DOHH2 (cell line): ENCODE measurements at regions not wholly inside any gene's neighbourhood (a gene's known extent, or its start where the extent isn't known, plus 50 kb on each side); places are given as distances from the start of the nearest gene placed in this dataset.

Experiments used
- H3F3A ChIP-seq: fragments of 200-600 bp; sonication (generic), shearing (Covaris generic); 2 replicates; pipeline ENCODE4 v1.6.0; 2016; ENCODE audit warnings: antibody characterized with exemption, mild to moderate bottlenecking; ENCODE audit not compliant: control insufficient read depth, insufficient read depth
- H3K27ac ChIP-seq: fragments of 200-600 bp; sonication (generic); 2 replicates; pipeline ENCODE4 v1.5.1; 2014; ENCODE audit warnings: low read depth, mild to moderate bottlenecking, low read length, moderate library complexity
- H3K27me3 ChIP-seq: fragments of 200-600 bp; sonication (generic); 2 replicates; pipeline ENCODE4 v1.6.1; 2014; ENCODE audit warnings: mild to moderate bottlenecking, low read length, mixed read lengths; ENCODE audit not compliant: control insufficient read depth
- H3K36me3 ChIP-seq: fragments of 200-600 bp; sonication (generic); 2 replicates; pipeline ENCODE4 v1.6.1; 2014; ENCODE audit warnings: mild to moderate bottlenecking, low read length, moderate library complexity, mixed read lengths; ENCODE audit not compliant: control insufficient read depth
- H3K4me1 ChIP-seq: fragments of 200-600 bp; sonication (generic); 2 replicates; pipeline ENCODE4 v1.6.1; 2014; ENCODE audit warnings: mild to moderate bottlenecking, low read length, mixed read lengths; ENCODE audit not compliant: control insufficient read depth
- H3K4me2 ChIP-seq: fragments of 200-600 bp; sonication (generic); 2 replicates; pipeline ENCODE4 v1.6.0; 2014; ENCODE audit warnings: mild to moderate bottlenecking, low read length, moderate library complexity
- H3K4me3 ChIP-seq: fragments of 200-600 bp; sonication (generic); 2 replicates; pipeline ENCODE4 v1.5.1; 2014; ENCODE audit warnings: mild to moderate bottlenecking, low read length, mixed read lengths
- H3K79me2 ChIP-seq: fragments of 200-600 bp; sonication (generic); 2 replicates; pipeline ENCODE4 v1.6.1; 2014; ENCODE audit warnings: mild to moderate bottlenecking, low read length, mixed read lengths; ENCODE audit not compliant: control insufficient read depth
- H3K9me2 ChIP-seq: fragments of 200-600 bp; sonication (generic); replicated peaks from 2 replicates; pipeline ENCODE4 v1.6.1; 2014; ENCODE audit warnings: mild to moderate bottlenecking, low read length, mixed read lengths; ENCODE audit not compliant: control insufficient read depth
- H3K9me3 ChIP-seq: fragments of 200-600 bp; sonication (generic); 2 replicates; pipeline ENCODE4 v1.6.1; 2014; ENCODE audit warnings: antibody characterized with exemption, low read length, mixed read lengths; ENCODE audit not compliant: control insufficient read depth, insufficient read depth
- H4K20me1 ChIP-seq: fragments of 200-600 bp; sonication (generic); 2 replicates; pipeline ENCODE4 v1.6.0; 2014; ENCODE audit warnings: low read depth, mild to moderate bottlenecking, antibody characterized with exemption, low read length, moderate library complexity; ENCODE audit not compliant: control insufficient read depth, insufficient read depth
- EZH2phosphoT487 ChIP-seq: fragments of 200-600 bp; sonication (generic); IDR thresholded peaks from 2 replicates; pipeline ENCODE4 v1.6.1; 2017; ENCODE audit warnings: borderline replicate concordance, mild to moderate bottlenecking, antibody characterized with exemption, low read length, moderate library complexity, mixed read lengths
- TF ChIP-seq, protein P1 (sequence below): fragments of 200-600 bp; sonication (generic); IDR thresholded peaks from one replicate; pipeline ENCODE4 v1.5.1; 2014; ENCODE audit warnings: antibody characterized with exemption, mild to moderate bottlenecking, low read depth, low read length; ENCODE audit not compliant: poor library complexity, severe bottlenecking

DNA sequence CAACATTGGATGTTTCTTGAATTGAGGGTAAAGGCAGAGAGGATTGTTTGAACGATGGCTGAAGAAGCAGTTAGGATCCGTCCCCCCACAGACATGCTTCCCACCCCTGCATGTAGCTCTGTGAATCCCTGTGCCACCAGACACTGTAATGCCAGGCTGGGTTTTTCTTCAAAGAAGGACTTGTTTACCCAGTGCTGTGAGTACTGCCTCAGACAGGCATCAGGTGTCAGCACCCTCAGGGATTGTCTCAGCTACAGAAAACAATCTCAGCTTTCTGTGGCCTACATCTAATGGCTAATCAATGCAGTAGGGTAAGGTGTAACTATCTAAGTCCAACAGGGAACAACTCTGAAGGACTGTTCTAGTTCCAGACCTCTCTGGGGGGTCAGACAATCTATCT lies 853.0 kb upstream of the EPHA7 start:
- H3F3A ChIP-seq = no peaks in the 10 kb centered on the region
- H3K9me3 ChIP-seq = no peaks in the 10 kb centered on the region
- H3K4me1 ChIP-seq = no peaks in the 10 kb centered on the region
- no peaks in the 10 kb centered on the region for H3K27me3 ChIP-seq
- H3K4me2 ChIP-seq = no peak overlapping the region
- no peaks in the 10 kb centered on the region for H4K20me1 ChIP-seq
- H3K4me3 ChIP-seq = no peak overlapping the region
- no peaks in the 10 kb centered on the region for H3K79me2 ChIP-seq
- TF ChIP-seq EZH2phosphoT487 = no peak
- TF ChIP-seq, protein P1, sequence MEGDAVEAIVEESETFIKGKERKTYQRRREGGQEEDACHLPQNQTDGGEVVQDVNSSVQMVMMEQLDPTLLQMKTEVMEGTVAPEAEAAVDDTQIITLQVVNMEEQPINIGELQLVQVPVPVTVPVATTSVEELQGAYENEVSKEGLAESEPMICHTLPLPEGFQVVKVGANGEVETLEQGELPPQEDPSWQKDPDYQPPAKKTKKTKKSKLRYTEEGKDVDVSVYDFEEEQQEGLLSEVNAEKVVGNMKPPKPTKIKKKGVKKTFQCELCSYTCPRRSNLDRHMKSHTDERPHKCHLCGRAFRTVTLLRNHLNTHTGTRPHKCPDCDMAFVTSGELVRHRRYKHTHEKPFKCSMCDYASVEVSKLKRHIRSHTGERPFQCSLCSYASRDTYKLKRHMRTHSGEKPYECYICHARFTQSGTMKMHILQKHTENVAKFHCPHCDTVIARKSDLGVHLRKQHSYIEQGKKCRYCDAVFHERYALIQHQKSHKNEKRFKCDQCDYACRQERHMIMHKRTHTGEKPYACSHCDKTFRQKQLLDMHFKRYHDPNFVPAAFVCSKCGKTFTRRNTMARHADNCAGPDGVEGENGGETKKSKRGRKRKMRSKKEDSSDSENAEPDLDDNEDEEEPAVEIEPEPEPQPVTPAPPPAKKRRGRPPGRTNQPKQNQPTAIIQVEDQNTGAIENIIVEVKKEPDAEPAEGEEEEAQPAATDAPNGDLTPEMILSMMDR = no peak
- no peak overlapping the region for H3K27ac ChIP-seq
- H3K36me3 ChIP-seq = no peaks in the 10 kb centered on the region
- H3K9me2 ChIP-seq = no peaks in the 10 kb centered on the region

DNA sequence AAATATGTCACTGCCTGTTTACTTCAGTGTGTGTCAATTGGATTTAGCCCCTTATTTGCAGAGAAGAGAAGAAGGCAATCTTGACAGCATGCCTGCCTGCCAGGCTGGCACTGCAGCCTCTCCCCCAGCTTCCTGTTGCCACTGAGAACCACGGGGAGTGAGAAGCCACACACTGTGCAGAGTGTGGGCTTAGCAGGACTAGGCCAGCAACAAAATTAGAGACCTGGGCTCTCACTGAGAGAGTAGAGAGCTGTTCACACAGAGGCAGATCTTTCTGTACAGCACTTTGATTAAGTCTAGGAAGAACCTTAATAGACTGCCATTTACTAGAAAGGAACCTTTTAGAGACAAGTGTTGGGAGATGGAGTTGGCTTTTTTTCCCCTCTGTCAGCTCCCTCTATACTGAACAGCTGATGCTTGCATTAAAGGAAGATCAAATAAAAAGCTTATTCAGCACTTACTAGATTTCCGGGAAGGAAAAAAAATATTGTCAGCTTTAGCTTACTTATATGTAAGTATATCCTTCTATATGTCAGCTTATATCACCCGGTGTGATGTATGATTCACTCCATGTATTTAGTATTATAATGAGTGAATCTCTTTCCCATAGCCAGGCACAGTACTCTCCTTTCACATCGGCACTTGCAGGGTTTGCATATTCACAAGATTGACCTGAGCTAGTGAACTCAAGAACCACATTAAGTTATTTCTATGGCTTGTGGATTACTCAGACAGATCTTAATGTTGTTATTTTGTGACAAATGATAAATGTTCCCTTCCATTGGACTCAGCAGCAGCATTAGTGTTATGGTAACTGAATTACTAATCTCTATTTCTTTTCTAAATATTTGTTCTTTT lies 851.0 kb upstream of the EPHA7 start:
- Histone ChIP-seq H3K4me1 (no peaks in the 10 kb centered on the region), H3K9me2 (no peaks in the 10 kb centered on the region), H3K4me3 (no peak overlapping the region), H3K4me2 (no peak overlapping the region), H3K27ac (no peak overlapping the region), H4K20me1 (no peaks in the 10 kb centered on the region), H3K79me2 (no peaks in the 10 kb centered on the region), H3K36me3 (no peaks in the 10 kb centered on the region), H3K9me3 (no peaks in the 10 kb centered on the region), H3K27me3 (no peaks in the 10 kb centered on the region), H3F3A (no peaks in the 10 kb centered on the region)
- TF ChIP-seq EZH2phosphoT487 = no peak
- TF ChIP-seq, protein P1 = no peak

DNA sequence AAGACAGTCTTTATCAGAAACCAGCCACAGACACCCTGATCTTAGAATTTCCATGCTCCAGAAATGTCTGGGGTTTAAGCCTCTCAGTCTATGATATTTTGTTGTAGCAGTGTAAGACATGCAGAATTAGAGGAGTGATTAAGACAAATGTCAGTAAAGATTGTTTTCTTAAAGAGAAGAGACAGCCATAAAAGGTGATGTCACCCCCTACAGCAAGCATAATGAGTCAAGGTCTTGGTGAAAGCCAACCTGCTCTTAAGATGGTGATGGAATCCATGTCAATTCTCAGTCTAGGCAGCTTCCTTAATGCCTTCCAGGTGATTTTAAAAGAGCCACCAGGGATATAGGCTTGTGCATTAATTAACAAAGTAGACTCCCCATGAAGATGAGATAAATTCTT lies 849.9 kb upstream of the EPHA7 start:
- no peaks in the 10 kb centered on the region for H3K4me1 ChIP-seq
- no peak overlapping the region for H3K27ac ChIP-seq
- no peaks in the 10 kb centered on the region for H3K79me2 ChIP-seq
- H3K27me3 ChIP-seq = no peaks in the 10 kb centered on the region
- no peak overlapping the region for H3K4me2 ChIP-seq
- no peaks in the 10 kb centered on the region; the same call in 1 of the 2 replicates for H3K9me3 ChIP-seq
- H3K4me3 ChIP-seq = no peak overlapping the region
- H3K9me2 ChIP-seq = no peaks in the 10 kb centered on the region
- no peaks in the 10 kb centered on the region for H3F3A ChIP-seq
- H4K20me1 ChIP-seq = no peaks in the 10 kb centered on the region
- TF ChIP-seq EZH2phosphoT487 = no peak
- TF ChIP-seq, protein P1 = no peak
- H3K36me3 ChIP-seq = no peaks in the 10 kb centered on the region
